Hepatocyte (in vitro differentiated cells): ENCODE measurements at regions not wholly inside any gene's neighbourhood (a gene's known extent, or its start where the extent isn't known, plus 50 kb on each side); places are given as distances from the start of the nearest gene placed in this dataset.

Source experiments
- DNase-seq: peaks from one replicate; pipeline ENCODE4 v3.0.0-alpha.2; 2016; ENCODE audit warnings: low spot score
- H2AFZ ChIP-seq: fragments of 200-600 bp; sonication (generic); 2 replicates; pipeline ENCODE4 v1.6.0; 2016; ENCODE audit warnings: antibody characterized with exemption, mild to moderate bottlenecking
- H3K27ac ChIP-seq: fragments of 200-600 bp; sonication (generic); 2 replicates; pipeline ENCODE4 v1.5.1; 2016; ENCODE audit warnings: mild to moderate bottlenecking
- H3K27me3 ChIP-seq: fragments of 200-600 bp; sonication (generic); 2 replicates; pipeline ENCODE4 v1.6.1; 2016
- H3K36me3 ChIP-seq: fragments of 200-600 bp; sonication (generic); replicated peaks from 2 replicates; pipeline ENCODE4 v1.5.1; 2016; ENCODE audit warnings: low read depth; ENCODE audit not compliant: insufficient read depth
- H3K4me1 ChIP-seq: fragments of 200-600 bp; sonication (generic); 2 replicates; pipeline ENCODE4 v1.5.1; 2016; ENCODE audit warnings: mild to moderate bottlenecking, moderate library complexity; ENCODE audit not compliant: insufficient read depth
- H3K4me2 ChIP-seq: fragments of 200-600 bp; sonication (generic); 2 replicates; pipeline ENCODE4 v1.6.0; 2016
- H3K4me3 ChIP-seq: fragments of 200-600 bp; sonication (generic); 2 replicates; pipeline ENCODE4 v1.5.1; 2016; ENCODE audit warnings: mild to moderate bottlenecking
- H3K79me2 ChIP-seq: fragments of 200-600 bp; sonication (generic); 2 replicates; pipeline ENCODE4 v1.6.0; 2017; ENCODE audit warnings: mild to moderate bottlenecking
- H3K9me2 ChIP-seq: fragments of 200-600 bp; sonication (generic); replicated peaks from 2 replicates; pipeline ENCODE4 v1.6.0; 2017; ENCODE audit warnings: mild to moderate bottlenecking; ENCODE audit not compliant: insufficient read depth
- H3K9me3 ChIP-seq: fragments of 200-600 bp; sonication (generic); 2 replicates; pipeline ENCODE4 v1.5.1; 2016; ENCODE audit warnings: low read depth, mild to moderate bottlenecking
- H4K20me1 ChIP-seq: fragments of 200-600 bp; sonication (generic); 2 replicates; pipeline ENCODE4 v1.6.0; 2016; ENCODE audit warnings: mild to moderate bottlenecking; ENCODE audit not compliant: insufficient read depth, poor library complexity, severe bottlenecking
- EZH2 ChIP-seq: fragments of 200-600 bp; sonication (generic); IDR thresholded peaks from 2 replicates; pipeline ENCODE4 v1.6.1; 2016; ENCODE audit warnings: antibody characterized with exemption, mild to moderate bottlenecking, borderline replicate concordance
- EZH2phosphoT487 ChIP-seq: fragments of 200-600 bp; sonication (generic); IDR thresholded peaks from one replicate; pipeline ENCODE4 v1.6.1; 2018; ENCODE audit warnings: antibody characterized with exemption, mild to moderate bottlenecking, low read depth, moderate library complexity; ENCODE audit not compliant: unreplicated experiment, severe bottlenecking
- WGBS: methylation state at CpG from one replicate; pipeline ENCODE4 v1.1.6; 2016; ENCODE audit warnings: low lambda C conversion rate; ENCODE audit errors: missing lambda C conversion rate; 5-methylcytosine and 5-hydroxymethylcytosine counted together
- TF ChIP-seq, protein P1 (sequence below): fragments of 200-600 bp; sonication (generic); IDR thresholded peaks from 2 replicates; pipeline ENCODE4 v1.5.1; 2016; ENCODE audit warnings: antibody characterized with exemption, mild to moderate bottlenecking; ENCODE audit not compliant: poor library complexity

DNA sequence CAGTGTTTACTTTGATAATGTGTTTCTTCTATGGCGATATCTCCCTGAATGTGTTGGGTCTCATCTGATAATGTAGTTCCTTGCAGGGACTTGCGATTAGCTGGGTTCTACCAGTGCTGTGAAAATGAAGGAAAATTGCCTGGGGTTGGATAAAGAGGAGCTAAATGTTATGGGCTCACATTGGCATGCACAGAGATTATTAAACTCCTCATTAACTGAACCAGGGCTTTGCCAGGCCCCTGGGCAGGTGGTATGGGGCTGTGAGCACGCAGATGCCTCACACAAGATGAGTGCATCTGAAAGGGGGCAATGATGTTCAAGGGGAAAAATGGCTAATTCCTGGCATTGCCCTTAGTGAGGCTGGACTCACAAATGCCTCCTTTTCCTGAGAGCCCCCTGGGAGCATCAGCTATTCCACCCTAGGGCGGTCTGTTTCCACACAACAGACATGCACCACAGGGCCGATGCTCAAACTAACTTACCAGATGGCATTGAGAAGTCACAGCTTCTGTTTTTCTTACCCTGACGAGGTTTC is 321.1 kb downstream of the SEC16B start:
- Histone ChIP-seq H2AFZ (no peak overlapping the region), H3K4me2 (no peak overlapping the region), H3K36me3 (no peaks in the 10 kb centered on the region), H3K9me2 (no peaks in the 10 kb centered on the region), H3K4me1 (no peaks in the 10 kb centered on the region), H3K9me3 (no peaks in the 10 kb centered on the region), H3K79me2 (no peaks in the 10 kb centered on the region), H4K20me1 (no peaks in the 10 kb centered on the region), H3K27ac (no peak overlapping the region), H3K27me3 (no peaks in the 10 kb centered on the region), H3K4me3 (no peak overlapping the region)
- 79% methylated on average over 6 of the region's 6 CpGs for WGBS
- no peak for DNase-seq
- TF ChIP-seq, protein P1, sequence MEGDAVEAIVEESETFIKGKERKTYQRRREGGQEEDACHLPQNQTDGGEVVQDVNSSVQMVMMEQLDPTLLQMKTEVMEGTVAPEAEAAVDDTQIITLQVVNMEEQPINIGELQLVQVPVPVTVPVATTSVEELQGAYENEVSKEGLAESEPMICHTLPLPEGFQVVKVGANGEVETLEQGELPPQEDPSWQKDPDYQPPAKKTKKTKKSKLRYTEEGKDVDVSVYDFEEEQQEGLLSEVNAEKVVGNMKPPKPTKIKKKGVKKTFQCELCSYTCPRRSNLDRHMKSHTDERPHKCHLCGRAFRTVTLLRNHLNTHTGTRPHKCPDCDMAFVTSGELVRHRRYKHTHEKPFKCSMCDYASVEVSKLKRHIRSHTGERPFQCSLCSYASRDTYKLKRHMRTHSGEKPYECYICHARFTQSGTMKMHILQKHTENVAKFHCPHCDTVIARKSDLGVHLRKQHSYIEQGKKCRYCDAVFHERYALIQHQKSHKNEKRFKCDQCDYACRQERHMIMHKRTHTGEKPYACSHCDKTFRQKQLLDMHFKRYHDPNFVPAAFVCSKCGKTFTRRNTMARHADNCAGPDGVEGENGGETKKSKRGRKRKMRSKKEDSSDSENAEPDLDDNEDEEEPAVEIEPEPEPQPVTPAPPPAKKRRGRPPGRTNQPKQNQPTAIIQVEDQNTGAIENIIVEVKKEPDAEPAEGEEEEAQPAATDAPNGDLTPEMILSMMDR: no peak
- no peak for TF ChIP-seq EZH2phosphoT487
- TF ChIP-seq EZH2: no peak

DNA sequence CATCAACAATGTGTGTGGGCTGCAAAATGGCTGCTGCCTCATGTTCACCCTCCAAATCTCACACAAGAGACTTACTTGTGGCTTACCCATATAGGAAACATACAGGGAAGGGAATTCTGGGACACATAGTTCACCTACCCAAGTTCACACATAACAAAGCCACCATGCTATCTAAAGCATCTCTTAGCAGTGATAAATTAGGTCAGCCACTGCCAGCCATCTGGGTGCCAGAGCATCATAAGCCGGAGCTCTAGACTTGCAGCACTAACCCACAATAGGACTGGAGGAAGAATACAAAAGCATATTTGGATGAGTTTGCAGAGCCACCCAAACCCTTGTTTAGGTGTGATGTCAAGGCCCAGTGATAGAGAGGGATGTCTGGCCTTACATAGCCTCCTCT is 321.7 kb downstream of the SEC16B start:
- no peak overlapping the region for H2AFZ ChIP-seq
- no peak for DNase-seq
- TF ChIP-seq EZH2phosphoT487 (no peak), EZH2 (no peak)
- TF ChIP-seq, protein P1: no peak
- no peaks in the 10 kb centered on the region for H4K20me1 ChIP-seq
- no peaks in the 10 kb centered on the region for H3K27me3 ChIP-seq
- no peaks in the 10 kb centered on the region for H3K9me2 ChIP-seq
- H3K27ac ChIP-seq: no peak overlapping the region
- 90% methylated on average over 1 of the region's 1 CpG for WGBS
- H3K9me3 ChIP-seq: no peaks in the 10 kb centered on the region
- H3K79me2 ChIP-seq: no peaks in the 10 kb centered on the region
- H3K4me2 ChIP-seq: no peak overlapping the region
- H3K4me1 ChIP-seq: no peaks in the 10 kb centered on the region
- no peaks in the 10 kb centered on the region for H3K36me3 ChIP-seq
- H3K4me3 ChIP-seq: no peak overlapping the region

DNA sequence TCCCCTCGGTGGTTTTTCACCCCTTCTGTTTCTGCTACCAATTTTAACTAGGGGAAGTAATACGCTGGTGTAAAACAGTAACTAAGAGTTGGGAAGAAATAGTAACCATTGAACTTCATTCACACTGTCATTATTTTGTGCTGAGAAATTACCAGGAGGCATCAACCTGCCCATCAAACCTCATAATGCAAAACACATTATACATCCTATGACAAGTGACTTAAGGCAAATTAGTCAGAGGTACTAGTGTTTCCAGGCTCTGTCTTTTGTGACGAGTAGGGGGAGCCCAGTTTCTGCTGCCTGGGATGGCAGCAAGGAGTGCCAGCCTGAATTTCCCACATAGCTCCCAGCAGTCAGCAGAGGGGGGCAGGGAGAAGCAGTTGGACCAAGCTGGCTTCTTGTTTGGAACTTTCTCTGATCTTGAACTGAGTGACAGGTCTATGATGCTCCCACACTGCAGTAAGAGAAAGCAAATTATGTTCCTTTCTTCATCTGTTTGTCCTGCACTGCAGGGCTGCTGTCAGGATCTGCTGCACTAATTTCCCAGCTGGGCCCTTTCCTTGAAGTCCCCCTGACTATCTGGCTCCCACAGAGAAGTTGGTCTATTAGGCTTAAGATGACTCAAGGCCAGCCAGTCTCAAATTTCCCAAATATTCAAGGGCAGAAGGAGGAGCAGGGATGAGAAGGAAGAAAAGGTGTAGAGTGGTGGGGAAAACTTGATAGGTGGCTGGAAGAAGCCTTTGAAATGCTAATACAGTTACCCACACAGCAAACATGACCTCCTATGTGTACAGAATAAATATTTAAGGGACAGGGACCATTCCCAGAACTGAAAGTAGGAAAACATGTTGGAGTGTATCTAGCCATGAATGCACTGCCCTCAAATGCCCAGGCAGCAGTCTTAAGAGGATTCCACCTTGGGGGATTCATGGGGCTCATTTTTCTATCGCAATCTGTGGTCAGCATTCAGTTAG is 322.8 kb downstream of the SEC16B start:
- no peak for TF ChIP-seq EZH2
- TF ChIP-seq EZH2phosphoT487: no peak
- TF ChIP-seq, protein P1: no peak
- Histone ChIP-seq H3K4me1 (no peaks in the 10 kb centered on the region), H3K9me3 (no peaks in the 10 kb centered on the region), H3K4me3 (no peak overlapping the region), H4K20me1 (no peaks in the 10 kb centered on the region), H3K9me2 (no peaks in the 10 kb centered on the region), H2AFZ (no peak overlapping the region), H3K27me3 (no peaks in the 10 kb centered on the region), H3K4me2 (no peak overlapping the region), H3K36me3 (no peaks in the 10 kb centered on the region), H3K27ac (no peak overlapping the region), H3K79me2 (no peaks in the 10 kb centered on the region)
- DNase-seq: no peak
- WGBS: 75% methylated on average over 4 of the region's 4 CpGs
